ENCODE measurements at regions not wholly inside any gene's neighbourhood (a gene's known extent, or its start where the extent isn't known, plus 50 kb on each side); places are given as distances from the start of the nearest gene placed in this dataset.

GRCh38 chr3:96330795-96331194 is 483.6 kb upstream of the EPHA6 start:
- no peak for TF ChIP-seq CTCF (IDR thresholded peaks at IDR 0.05)
- no peak for TF ChIP-seq POLR2A (IDR thresholded peaks at IDR 0.05)
- no peak for TF ChIP-seq EP300 (IDR thresholded peaks at IDR 0.05)
